HCT116 (cell line): ENCODE measurements at regions not wholly inside any gene's neighbourhood (a gene's known extent, or its start where the extent isn't known, plus 50 kb on each side); places are given as distances from the start of the nearest gene placed in this dataset.
"Not testable (repeated sequence)": the region's sequence is repeated elsewhere in the genome, so short reads cannot be mapped to it uniquely, and the experiment has no call there.

Experiments used
- ATAC-seq: fragments of 200-7000 bp; cut with Tn5 transposase; 2 replicates; pipeline ENCODE4 v1.9.1; 2020; ENCODE audit warnings: mild to moderate bottlenecking, moderate library complexity
- BruUV-seq: library from RNA; stranded (reverse); fragments of 400-500 nt; replicated peaks from 2 replicates; lab custom pipeline; 2021; lab: Mats Ljungman, UMichigan
- CTCF ChIA-PET: fragments of 300-600 bp; sonication (Branson Sonifier 250); formaldehyde crosslinking; loops from one replicate; lab custom pipeline; 2021; ENCODE audit warnings: antibody characterized with exemption; lab: Charles Lee
- POLR2A ChIA-PET: fragments of 300-600, 350-600 bp; sonication (Branson Sonifier 250); formaldehyde crosslinking; loops from one replicate; lab custom pipeline; 2021; ENCODE audit warnings: antibody characterized with exemption; lab: Charles Lee
- RAD21 ChIA-PET, 2 experiments: fragments of 300-600 bp; sonication (Branson Sonifier 250); formaldehyde crosslinking; loops; one replicate each; lab custom pipeline; 2023; ENCODE audit warnings: low total read pairs in 2 of 2; ENCODE audit not compliant: uncharacterized antibody in 2 of 2, unreplicated experiment in 2 of 2, low non-redundant PET in 1 of 2; lab: Charles Lee
- DNase-seq: peaks from one replicate; pipeline ENCODE4 v3.0.0-alpha.2; 2010; ENCODE audit warnings: low read depth, low spot score
- H2AFZ ChIP-seq: fragments of 200-600 bp; shearing (Covaris generic), sonication (generic); 2 replicates; pipeline ENCODE4 v1.6.1; 2017; ENCODE audit warnings: low read depth, mixed run types, mixed read lengths, antibody characterized with exemption, low read length; ENCODE audit not compliant: poor library complexity, severe bottlenecking
- H3K27ac ChIP-seq: 2 replicates; pipeline ENCODE4 v1.5.1; 2012; ENCODE audit warnings: low read depth, low read length
- H3K27me3 ChIP-seq: fragments of 200-600 bp; sonication (generic); 2 replicates; pipeline ENCODE4 v1.6.1; 2016; ENCODE audit warnings: mixed run types, low read length, mixed read lengths; ENCODE audit not compliant: insufficient read depth
- H3K36me3 ChIP-seq, 2 experiments: fragments of 200-500 bp in 1 of 2; fragments of 200-600 bp in 1 of 2; sonication (Bioruptor generic) in 1 of 2; sonication (generic) in 1 of 2; 2 replicates each; pipeline versions ENCODE4 v1.5.1 to v1.6.1; 2014 to 2016; ENCODE audit warnings: low read length in 2 of 2, inconsistent platforms in 1 of 2, mixed read lengths in 1 of 2, mixed run types in 1 of 2; ENCODE audit not compliant: insufficient read depth in 2 of 2, control insufficient read depth in 1 of 2
- H3K4me1 ChIP-seq, 2 experiments: fragments of 200-600 bp in 1 of 2; sonication (generic) in 1 of 2; 2 replicates each; pipeline versions ENCODE4 v1.5.1 to v1.6.1; 2012 to 2017; ENCODE audit warnings: low read length in 2 of 2, inconsistent platforms in 1 of 2, mild to moderate bottlenecking in 1 of 2, mixed read lengths in 1 of 2, mixed run types in 1 of 2, moderate library complexity in 1 of 2; ENCODE audit not compliant: insufficient read depth in 2 of 2, control insufficient read depth in 1 of 2
- H3K4me2 ChIP-seq: fragments of 200-600 bp; sonication (generic); 2 replicates; pipeline ENCODE4 v1.6.1; 2017; ENCODE audit warnings: mixed run types, low read length, mixed read lengths
- H3K4me3 ChIP-seq, 2 experiments: fragments of 200-600 bp in 1 of 2; sonication (generic) in 1 of 2; replicated peaks in 1 of 2; 2 replicates each; pipeline ENCODE4 v1.5.1; 2011 to 2016; ENCODE audit warnings: low read length in 2 of 2, control low read depth in 1 of 2, low read depth in 1 of 2, mild to moderate bottlenecking in 1 of 2, mixed read lengths in 1 of 2, mixed run types in 1 of 2
- H3K79me2 ChIP-seq: fragments of 200-600 bp; sonication (generic); 2 replicates; pipeline ENCODE4 v1.6.1; 2017; ENCODE audit warnings: mild to moderate bottlenecking, mixed run types, low read length, moderate library complexity, mixed read lengths; ENCODE audit not compliant: insufficient read depth
- H3K9ac ChIP-seq: fragments of 200-600 bp; sonication (generic); 2 replicates; pipeline ENCODE4 v1.6.1; 2016; ENCODE audit warnings: low read length, mixed read lengths
- H3K9me2 ChIP-seq: fragments of 200-600 bp; sonication (generic), shearing (Covaris generic); 2 replicates; pipeline ENCODE4 v1.6.1; 2017; ENCODE audit warnings: mixed run types, mild to moderate bottlenecking, moderate library complexity; ENCODE audit not compliant: insufficient read depth
- H3K9me3 ChIP-seq, 2 experiments: fragments of 200-500 bp in 1 of 2; fragments of 200-600 bp in 1 of 2; sonication (Bioruptor generic) in 1 of 2; sonication (generic) in 1 of 2; 2 replicates each; pipeline ENCODE4 v1.6.1; 2014 to 2017; ENCODE audit warnings: low read length in 2 of 2, mixed read lengths in 2 of 2, inconsistent platforms in 1 of 2, low read depth in 1 of 2, mild to moderate bottlenecking in 1 of 2, mixed run types in 1 of 2, moderate library complexity in 1 of 2; ENCODE audit not compliant: control insufficient read depth in 1 of 2, insufficient read depth in 1 of 2
- H4K20me1 ChIP-seq: fragments of 200-600 bp; sonication (generic), shearing (Covaris generic); 2 replicates; pipeline ENCODE4 v1.6.1; 2017; ENCODE audit warnings: mixed run types, mild to moderate bottlenecking, moderate library complexity; ENCODE audit not compliant: insufficient read depth
- EZH2phosphoT487 ChIP-seq: fragments of 200-600 bp; IDR thresholded peaks from 2 replicates; pipeline ENCODE4 v1.6.1; 2018; ENCODE audit warnings: antibody characterized with exemption, borderline replicate concordance
- ZFX ChIP-seq: fragments of 450-650 bp; IDR thresholded peaks from 2 replicates; pipeline ENCODE4 v1.6.1; 2017
- intact Hi-C: fragments of 100-400 bp; cut with micrococcal nuclease; formaldehyde crosslinking; loops from 2 replicates; pipeline ENCODE4 v1.10.0; 2022

DNA sequence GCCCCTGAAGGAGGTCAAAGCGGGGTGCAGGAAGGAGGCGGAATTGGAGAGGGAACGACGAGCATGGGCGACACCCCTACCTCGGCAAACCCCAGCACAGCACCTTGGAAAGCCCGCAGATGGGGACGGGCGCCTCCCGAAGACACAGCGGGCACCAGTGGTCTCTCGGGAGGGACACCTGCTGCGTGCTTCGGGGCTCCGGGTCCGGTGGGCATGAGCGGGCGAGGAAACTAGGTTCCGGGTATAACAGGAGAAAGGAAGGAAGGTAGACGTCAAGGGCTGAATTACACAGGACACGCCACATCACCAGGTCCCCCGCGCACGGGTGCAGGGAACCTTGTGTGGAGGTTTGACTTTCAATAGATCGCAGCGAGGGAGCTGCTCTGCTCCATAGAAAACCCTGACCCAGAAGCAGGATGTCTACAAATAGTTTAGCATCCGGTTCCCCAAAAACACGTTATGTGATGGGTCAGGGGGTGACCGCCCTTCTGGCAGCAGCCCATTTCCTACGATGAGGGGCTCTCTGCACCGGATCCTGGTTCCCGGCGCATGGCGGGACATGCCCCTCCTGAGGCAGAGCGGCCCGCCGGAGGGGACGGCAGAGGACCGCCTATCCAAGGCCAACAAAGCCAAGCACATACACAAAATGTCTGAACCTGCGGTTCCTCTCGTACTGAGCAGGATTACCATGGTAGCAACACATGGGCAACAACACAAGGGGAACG, 196.9 kb downstream of the ALG10 start:
- RAD21 ChIA-PET, result no interaction called here
- intact Hi-C loops, result no loop called here

DNA sequence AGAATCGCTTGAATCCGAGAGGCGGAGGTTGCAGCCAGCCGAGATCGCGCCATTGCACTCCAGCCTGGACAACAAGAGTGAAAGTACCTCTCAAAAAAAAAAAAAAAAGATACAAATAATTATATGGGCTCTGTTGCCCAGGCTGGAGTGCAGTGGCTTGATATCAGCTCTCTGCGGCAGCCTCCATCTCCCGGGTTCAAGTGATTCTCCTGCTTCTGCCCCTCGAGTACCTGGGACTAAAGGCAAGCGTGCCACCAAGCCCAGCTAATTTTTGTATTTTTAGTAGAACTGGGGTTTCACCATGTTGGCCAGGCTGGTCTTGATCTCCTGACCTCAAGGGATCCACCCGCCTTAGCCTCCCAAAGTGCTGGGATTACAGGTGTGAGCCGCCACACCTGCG, 197.8 kb downstream of the ALG10 start:
- H2AFZ ChIP-seq, RAD21 ChIA-PET: not testable (repeated sequence)
- CTCF ChIA-PET, result interaction anchor here (1.0 kb wide), 1 partner anchor 97 kb away, joined by 3 read pairs; no protein-coding TSS in a partner anchor

More for the DNA sequence above, 196.9 kb downstream of the ALG10 start:
- Histone ChIP-seq H3K79me2 (no peaks in the 10 kb centered on the region), H3K9me2 (no peaks in the 10 kb centered on the region), H3K4me3 (no peak overlapping the region), H3K9ac (no peak overlapping the region), H3K9me3 (no peaks in the 10 kb centered on the region), H3K27ac (no peak overlapping the region), H4K20me1 (no peaks in the 10 kb centered on the region), H3K4me1 (no peaks in the 10 kb centered on the region), H3K4me2 (0 out of 2 replicates have a peak overlapping the region, but pooled peaks have one; percentile 42), H2AFZ (no peak overlapping the region), H3K27me3 (no peaks in the 10 kb centered on the region), H3K36me3 (no peaks in the 10 kb centered on the region)
- no TSS peak for BruUV-seq
- ChIA-PET CTCF (no interaction called here), POLR2A (no interaction called here)
- DNase-seq, result no peak
- no peak for ATAC-seq
- TF ChIP-seq ZFX (no peak), EZH2phosphoT487 (no peak)

More for the DNA sequence above, 197.8 kb downstream of the ALG10 start:
- H3K9me3 ChIP-seq, H3K79me2 ChIP-seq, H4K20me1 ChIP-seq, H3K4me1 ChIP-seq, H3K27me3 ChIP-seq, H3K4me3 ChIP-seq, POLR2A ChIA-PET, ATAC-seq, DNase-seq, intact Hi-C loops, H3K27ac ChIP-seq, H3K4me2 ChIP-seq, H3K36me3 ChIP-seq, H3K9ac ChIP-seq, BruUV-seq, H3K9me2 ChIP-seq: not testable (repeated sequence)
